Esophagus squamous epithelium (tissue), 4 donors: ENCODE measurements at regions not wholly inside any gene's neighbourhood (a gene's known extent, or its start where the extent isn't known, plus 50 kb on each side); places are given as distances from the start of the nearest gene placed in this dataset.

Experiments used
- CTCF ChIP-seq, 6 experiments: fragments of 450-650 bp in 4 of 6; fragments of 200-600 bp in 2 of 6; sonication (generic) in 2 of 6; IDR thresholded peaks; one replicate each; pipeline ENCODE4 v1.5.1; 2016 to 2019; ENCODE audit warnings: antibody characterized with exemption in 6 of 6, mild to moderate bottlenecking in 4 of 6, moderate library complexity in 4 of 6
- POLR2A ChIP-seq, 4 donors: fragments of 450-650 bp; IDR thresholded peaks; one replicate each; pipeline ENCODE4 v1.6.1; 2017; ENCODE audit warnings: antibody characterized with exemption in 4 of 4, mild to moderate bottlenecking in 4 of 4, moderate library complexity in 3 of 4

GRCh38 chr1:229834230-229834629 is 208.2 kb downstream of the URB2 start:
- TF ChIP-seq CTCF (IDR thresholded peaks at IDR 0.05) = no peak
- TF ChIP-seq POLR2A (IDR thresholded peaks at IDR 0.05) = no peak
